ENCODE measurements at regions not wholly inside any gene's neighbourhood (a gene's known extent, or its start where the extent isn't known, plus 50 kb on each side); places are given as distances from the start of the nearest gene placed in this dataset.

- Histone ChIP-seq H3K9me2 (replicated peaks; ENCODE audit: low read depth, low read length) (no peaks in the 10 kb centered on the region), H3K9me3 (ENCODE audit: insufficient read depth, low read depth, low read length) (no peaks in the 10 kb centered on the region), H3K9ac (ENCODE audit: low read depth, low read length, poor library complexity, severe bottlenecking) (no peak overlapping the region), H3K27me3 (ENCODE audit: insufficient read depth, low read length, poor library complexity, severe bottlenecking) (no peaks in the 10 kb centered on the region), H2AFZ (ENCODE audit: low read length) (no peak overlapping the region), H3K4me3 (ENCODE audit: low read length, poor library complexity, severe bottlenecking) (no peak overlapping the region), H3K4me2 (ENCODE audit: low read depth, low read length, poor library complexity, severe bottlenecking) (no peak overlapping the region), H3K36me3 (ENCODE audit: insufficient read depth, low read length) (no peaks in the 10 kb centered on the region), H3K4me1 (ENCODE audit: insufficient read depth, low read length, poor library complexity, severe bottlenecking) (no peaks in the 10 kb centered on the region), H4K20me1 (ENCODE audit: insufficient read depth, low read length, poor library complexity, severe bottlenecking) (no peaks in the 10 kb centered on the region), H3K79me2 (ENCODE audit: insufficient read depth, low read length) (no peaks in the 10 kb centered on the region), H3F3A (ENCODE audit: low read depth) (no peaks in the 10 kb centered on the region)
- TF ChIP-seq EZH2phosphoT487 (IDR thresholded peaks at IDR 0.05; ENCODE audit: borderline replicate concordance) = no peak
These were observed 1650.9 kb upstream of the TMEFF2 start for GRCh38 chr2:193845604-193846003.

GRCh38 chr2:193843675-193844074, 1648.9 kb upstream of the TMEFF2 start:
- Histone ChIP-seq H3K27me3 (ENCODE audit: insufficient read depth, low read length, poor library complexity, severe bottlenecking) (no peaks in the 10 kb centered on the region), H3K4me3 (ENCODE audit: low read length, poor library complexity, severe bottlenecking) (no peak overlapping the region), H3F3A (ENCODE audit: low read depth) (no peaks in the 10 kb centered on the region), H3K36me3 (ENCODE audit: insufficient read depth, low read length) (no peaks in the 10 kb centered on the region), H3K79me2 (ENCODE audit: insufficient read depth, low read length) (no peaks in the 10 kb centered on the region), H4K20me1 (ENCODE audit: insufficient read depth, low read length, poor library complexity, severe bottlenecking) (no peaks in the 10 kb centered on the region), H3K4me2 (ENCODE audit: low read depth, low read length, poor library complexity, severe bottlenecking) (no peak overlapping the region), H2AFZ (ENCODE audit: low read length) (no peak overlapping the region), H3K9ac (ENCODE audit: low read depth, low read length, poor library complexity, severe bottlenecking) (no peak overlapping the region), H3K9me2 (replicated peaks; ENCODE audit: low read depth, low read length) (no peaks in the 10 kb centered on the region), H3K4me1 (ENCODE audit: insufficient read depth, low read length, poor library complexity, severe bottlenecking) (no peaks in the 10 kb centered on the region), H3K9me3 (ENCODE audit: insufficient read depth, low read depth, low read length) (no peaks in the 10 kb centered on the region)
- TF ChIP-seq CTCF (conservative IDR thresholded peaks at IDR 0.05; ENCODE audit: low read length) (no peak), EZH2phosphoT487 (IDR thresholded peaks at IDR 0.05; ENCODE audit: borderline replicate concordance) (no peak)

GRCh38 chr2:193841384-193842150, 1646.8 kb upstream of the TMEFF2 start:
- H3K9me2 ChIP-seq (replicated peaks; ENCODE audit: low read depth, low read length) = no peaks in the 10 kb centered on the region
- H3K36me3 ChIP-seq (ENCODE audit: insufficient read depth, low read length) = no peaks in the 10 kb centered on the region
- no peak overlapping the region for H3K4me3 ChIP-seq (ENCODE audit: low read length, poor library complexity, severe bottlenecking)
- H3K27me3 ChIP-seq (ENCODE audit: insufficient read depth, low read length, poor library complexity, severe bottlenecking) = no peaks in the 10 kb centered on the region
- no peaks in the 10 kb centered on the region for H4K20me1 ChIP-seq (ENCODE audit: insufficient read depth, low read length, poor library complexity, severe bottlenecking)
- no peaks in the 10 kb centered on the region for H3F3A ChIP-seq (ENCODE audit: low read depth)
- H3K4me1 ChIP-seq (ENCODE audit: insufficient read depth, low read length, poor library complexity, severe bottlenecking) = no peaks in the 10 kb centered on the region
- no peak overlapping the region for H3K9ac ChIP-seq (ENCODE audit: low read depth, low read length, poor library complexity, severe bottlenecking)
- no peak overlapping the region for H2AFZ ChIP-seq (ENCODE audit: low read length)
- TF ChIP-seq CTCF (conservative IDR thresholded peaks at IDR 0.05; ENCODE audit: low read length) = no peak
- no peak for TF ChIP-seq EZH2phosphoT487 (IDR thresholded peaks at IDR 0.05; ENCODE audit: borderline replicate concordance)
- no peaks in the 10 kb centered on the region for H3K9me3 ChIP-seq (ENCODE audit: insufficient read depth, low read depth, low read length)
- H3K79me2 ChIP-seq (ENCODE audit: insufficient read depth, low read length) = no peaks in the 10 kb centered on the region
- H3K4me2 ChIP-seq (ENCODE audit: low read depth, low read length, poor library complexity, severe bottlenecking) = no peak overlapping the region
